ENCODE measurements at regions not wholly inside any gene's neighbourhood (a gene's known extent, or its start where the extent isn't known, plus 50 kb on each side); places are given as distances from the start of the nearest gene placed in this dataset.

DNA sequence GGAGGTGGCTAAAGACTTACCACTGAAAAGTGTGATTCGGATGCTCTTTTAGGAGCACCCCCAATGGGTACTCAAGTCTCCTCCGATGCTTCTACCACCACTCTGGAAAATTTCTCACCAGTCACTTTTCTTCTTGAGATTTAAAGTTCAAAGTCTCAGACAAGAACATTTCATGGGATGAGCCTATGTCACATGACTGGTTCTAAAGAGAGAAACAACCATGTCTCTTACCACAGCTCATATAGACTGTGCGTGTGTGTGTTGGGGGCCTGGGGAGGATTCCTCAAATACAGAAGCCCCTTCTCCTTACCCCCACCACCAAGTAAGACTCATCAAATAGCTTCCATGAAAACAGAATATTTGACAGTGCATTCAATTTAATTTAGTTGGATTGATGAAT is 181.7 kb upstream of the MIR17HG start:
- TF ChIP-seq ZNF274 (IDR thresholded peaks at IDR 0.05; ENCODE audit: low read depth, low read length) (no peak), SUZ12 (IDR thresholded peaks at IDR 0.05; ENCODE audit: extremely low read depth, insufficient read depth, insufficient read length) (no peak), YY1 (IDR thresholded peaks at IDR 0.05; ENCODE audit: insufficient read depth, insufficient read length) (no peak)
- no peak for DNase-seq (ENCODE audit: low read depth, low spot score)
- Histone ChIP-seq H3K36me3 (ENCODE audit: insufficient read depth, insufficient read length, low read length) (no peaks in the 10 kb centered on the region), H3K27me3 (ENCODE audit: insufficient read depth, insufficient read length) (no peaks in the 10 kb centered on the region), H3K9me3 (ENCODE audit: insufficient read depth, low read length) (no peaks in the 10 kb centered on the region), H3K4me3 (ENCODE audit: insufficient read length, low read depth) (no peak overlapping the region), H3K9ac (ENCODE audit: insufficient read length, low read depth) (no peak overlapping the region), H3K4me1 (ENCODE audit: insufficient read depth, insufficient read length) (no peaks in the 10 kb centered on the region)

DNA sequence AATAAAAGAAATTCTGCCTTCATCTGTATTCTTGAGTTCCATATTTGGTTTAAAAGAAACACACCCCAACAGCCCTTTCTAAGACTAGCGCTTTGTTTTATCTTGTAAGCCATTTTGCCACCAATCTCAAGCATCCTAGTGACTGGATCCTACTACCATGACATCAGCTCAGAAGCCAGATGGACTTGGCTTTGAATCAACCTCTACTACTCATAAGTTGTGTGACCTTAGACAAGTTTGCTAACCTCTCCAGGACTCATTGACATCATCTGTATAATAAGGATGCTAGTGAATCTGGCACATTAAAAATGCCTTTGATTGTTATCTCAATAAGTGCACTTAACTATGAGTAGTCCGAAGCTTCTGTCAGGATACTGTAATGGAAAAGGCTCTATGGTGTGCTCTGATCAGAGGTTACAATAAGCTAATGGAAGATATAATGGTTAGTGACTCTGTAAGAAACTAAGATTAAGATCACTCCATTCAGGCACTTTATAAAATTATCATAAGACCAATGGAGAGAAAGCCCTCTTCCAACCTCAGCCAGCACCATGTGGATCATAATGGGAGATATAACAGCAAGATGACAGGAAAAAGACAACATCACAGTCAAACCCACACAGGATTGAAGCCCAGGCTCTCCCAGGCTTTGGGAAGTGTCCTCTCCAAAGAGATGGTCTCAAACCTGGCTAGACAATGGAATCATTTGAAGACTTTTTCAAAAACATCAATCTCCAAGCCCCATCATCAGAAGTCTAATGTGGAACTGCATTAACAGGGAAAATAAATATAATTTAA is 180.6 kb upstream of the MIR17HG start:
- H3K4me3 ChIP-seq (ENCODE audit: insufficient read length, low read depth): no peak overlapping the region
- H3K9me3 ChIP-seq (ENCODE audit: insufficient read depth, low read length): no peaks in the 10 kb centered on the region
- H3K9ac ChIP-seq (ENCODE audit: insufficient read length, low read depth): no peak overlapping the region
- TF ChIP-seq ZNF274 (IDR thresholded peaks at IDR 0.05; ENCODE audit: low read depth, low read length): no peak
- TF ChIP-seq YY1 (IDR thresholded peaks at IDR 0.05; ENCODE audit: insufficient read depth, insufficient read length): no peak
- no peak for TF ChIP-seq SUZ12 (IDR thresholded peaks at IDR 0.05; ENCODE audit: extremely low read depth, insufficient read depth, insufficient read length)
- H3K36me3 ChIP-seq (ENCODE audit: insufficient read depth, insufficient read length, low read length): no peaks in the 10 kb centered on the region
- H3K27me3 ChIP-seq (ENCODE audit: insufficient read depth, insufficient read length): no peaks in the 10 kb centered on the region
- no peaks in the 10 kb centered on the region for H3K4me1 ChIP-seq (ENCODE audit: insufficient read depth, insufficient read length)
- no peak for DNase-seq (ENCODE audit: low read depth, low spot score)

DNA sequence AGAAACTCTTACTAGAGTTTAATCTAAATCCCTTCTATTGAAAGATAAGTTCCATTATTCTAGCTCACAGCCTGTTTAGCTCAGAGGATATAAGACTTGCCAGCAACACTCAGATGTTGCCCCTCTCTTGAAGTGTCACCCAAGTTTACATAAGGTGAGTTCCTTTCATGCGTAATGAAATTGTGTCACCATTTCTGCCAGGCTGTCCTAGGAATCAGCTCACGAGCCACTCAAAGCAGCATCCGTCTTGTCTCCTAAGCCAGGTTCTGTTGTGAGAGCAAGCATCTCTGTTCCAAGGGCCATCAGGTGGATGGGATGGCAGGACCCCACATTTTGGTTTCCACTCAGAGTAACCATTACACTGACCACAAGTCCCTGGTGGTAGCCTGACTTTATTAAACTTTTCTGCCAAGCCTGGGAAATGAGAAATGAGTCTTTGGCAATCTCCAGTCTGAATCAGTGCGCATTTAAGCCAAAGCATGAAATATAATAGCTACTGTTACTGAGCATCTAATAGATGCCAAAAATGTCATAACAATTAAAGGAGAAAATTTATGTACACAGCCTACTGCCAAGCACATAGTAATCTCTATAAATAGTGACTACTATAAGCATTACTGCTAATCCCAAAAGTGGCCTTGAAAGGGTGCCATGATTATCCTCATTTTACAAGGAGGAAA is 179.6 kb upstream of the MIR17HG start:
- H3K9ac ChIP-seq (ENCODE audit: insufficient read length, low read depth): no peak overlapping the region
- DNase-seq (ENCODE audit: low read depth, low spot score): no peak
- no peaks in the 10 kb centered on the region for H3K27me3 ChIP-seq (ENCODE audit: insufficient read depth, insufficient read length)
- no peak overlapping the region for H3K4me3 ChIP-seq (ENCODE audit: insufficient read length, low read depth)
- TF ChIP-seq SUZ12 (IDR thresholded peaks at IDR 0.05; ENCODE audit: extremely low read depth, insufficient read depth, insufficient read length) (no peak), ZNF274 (IDR thresholded peaks at IDR 0.05; ENCODE audit: low read depth, low read length) (no peak), YY1 (IDR thresholded peaks at IDR 0.05; ENCODE audit: insufficient read depth, insufficient read length) (no peak)
- H3K4me1 ChIP-seq (ENCODE audit: insufficient read depth, insufficient read length): no peaks in the 10 kb centered on the region
- no peaks in the 10 kb centered on the region for H3K36me3 ChIP-seq (ENCODE audit: insufficient read depth, insufficient read length, low read length)
- H3K9me3 ChIP-seq (ENCODE audit: insufficient read depth, low read length): no peaks in the 10 kb centered on the region

DNA sequence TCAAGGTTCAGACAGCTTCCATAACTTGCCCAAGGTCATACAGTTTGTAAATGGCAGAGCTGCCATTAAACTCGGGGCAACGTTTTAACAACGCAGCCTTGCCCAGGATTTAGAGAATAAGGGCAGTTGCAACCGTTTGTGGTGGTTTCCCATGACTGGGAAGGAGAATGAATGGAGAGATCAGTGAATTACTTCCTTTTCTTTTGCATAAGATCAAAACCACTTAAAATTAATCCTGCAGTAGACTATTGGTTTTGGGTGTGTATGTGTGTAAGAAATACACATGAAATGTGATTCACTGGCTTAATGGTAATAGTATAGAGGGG is 179.1 kb upstream of the MIR17HG start:
- Histone ChIP-seq H3K4me3 (ENCODE audit: insufficient read length, low read depth) (no peak overlapping the region), H3K9me3 (ENCODE audit: insufficient read depth, low read length) (no peaks in the 10 kb centered on the region), H3K9ac (ENCODE audit: insufficient read length, low read depth) (no peak overlapping the region), H3K36me3 (ENCODE audit: insufficient read depth, insufficient read length, low read length) (no peaks in the 10 kb centered on the region), H3K27me3 (ENCODE audit: insufficient read depth, insufficient read length) (peaks cover 3% of the 10 kb centered on the region), H3K4me1 (ENCODE audit: insufficient read depth, insufficient read length) (no peaks in the 10 kb centered on the region)
- no peak for DNase-seq (ENCODE audit: low read depth, low spot score)
- no peak for TF ChIP-seq ZNF274 (IDR thresholded peaks at IDR 0.05; ENCODE audit: low read depth, low read length)
- TF ChIP-seq YY1 (IDR thresholded peaks at IDR 0.05; ENCODE audit: insufficient read depth, insufficient read length): no peak
- no peak for TF ChIP-seq SUZ12 (IDR thresholded peaks at IDR 0.05; ENCODE audit: extremely low read depth, insufficient read depth, insufficient read length)

DNA sequence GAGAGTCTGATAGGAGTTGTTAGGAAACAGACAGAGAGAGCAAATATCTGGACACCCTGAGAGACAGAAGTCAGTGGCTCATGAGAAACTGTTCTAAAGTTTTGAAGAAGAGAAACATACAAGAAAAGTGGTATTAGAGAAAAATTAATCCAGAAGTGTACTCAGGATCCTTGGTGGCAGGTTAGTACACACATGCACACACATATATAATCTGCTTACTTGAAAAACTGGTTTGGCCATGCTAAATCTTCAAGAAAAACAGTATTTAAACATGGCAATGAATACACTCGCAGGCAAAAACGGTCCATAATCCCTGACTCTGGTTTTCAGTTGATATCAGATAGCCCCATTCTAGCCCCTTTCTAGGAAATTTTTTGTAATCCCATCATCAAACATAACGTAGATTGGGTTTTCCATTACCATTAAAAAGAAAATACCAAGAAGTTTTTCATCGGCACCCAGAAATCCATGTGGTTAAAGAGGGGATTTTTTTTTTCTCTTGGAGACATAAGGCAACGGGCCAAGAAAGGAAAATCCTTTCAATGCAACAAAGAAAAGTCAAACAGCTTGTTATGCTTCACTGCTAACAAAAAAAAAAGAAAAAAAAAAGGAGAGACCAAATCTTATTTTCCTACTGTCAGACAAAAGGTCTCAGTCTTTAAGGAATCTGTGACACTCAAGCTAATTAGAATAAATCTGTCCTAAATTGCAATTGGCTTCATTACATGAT is 178.0 kb upstream of the MIR17HG start:
- no peak for DNase-seq (ENCODE audit: low read depth, low spot score)
- TF ChIP-seq YY1 (IDR thresholded peaks at IDR 0.05; ENCODE audit: insufficient read depth, insufficient read length): no peak
- no peak for TF ChIP-seq SUZ12 (IDR thresholded peaks at IDR 0.05; ENCODE audit: extremely low read depth, insufficient read depth, insufficient read length)
- TF ChIP-seq ZNF274 (IDR thresholded peaks at IDR 0.05; ENCODE audit: low read depth, low read length): no peak
- no peaks in the 10 kb centered on the region for H3K36me3 ChIP-seq (ENCODE audit: insufficient read depth, insufficient read length, low read length)
- H3K4me3 ChIP-seq (ENCODE audit: insufficient read length, low read depth): no peak overlapping the region
- H3K9me3 ChIP-seq (ENCODE audit: insufficient read depth, low read length): no peaks in the 10 kb centered on the region
- H3K27me3 ChIP-seq (ENCODE audit: insufficient read depth, insufficient read length): peaks cover 10% of the 10 kb centered on the region
- H3K4me1 ChIP-seq (ENCODE audit: insufficient read depth, insufficient read length): no peaks in the 10 kb centered on the region
- no peak overlapping the region for H3K9ac ChIP-seq (ENCODE audit: insufficient read length, low read depth)

DNA sequence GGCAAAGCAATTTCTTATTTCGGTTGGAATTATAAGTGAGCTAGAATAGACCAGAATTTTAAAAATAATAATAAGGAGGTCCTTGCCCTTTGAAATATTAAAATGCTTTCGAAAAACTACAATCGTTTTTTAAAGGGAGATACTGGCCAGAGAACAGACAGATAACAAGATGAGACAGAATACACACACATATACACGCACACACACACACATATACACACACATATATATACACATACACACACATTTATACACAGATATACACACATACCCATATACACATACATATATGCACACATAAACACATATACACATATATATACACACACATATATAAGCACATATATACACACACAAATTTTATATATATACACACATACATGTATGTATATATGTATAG is 175.3 kb upstream of the MIR17HG start:
- Histone ChIP-seq H3K4me1 (ENCODE audit: insufficient read depth, insufficient read length) (no peaks in the 10 kb centered on the region), H3K9ac (ENCODE audit: insufficient read length, low read depth) (no peak overlapping the region), H3K27me3 (ENCODE audit: insufficient read depth, insufficient read length) (peaks cover 29% of the 10 kb centered on the region), H3K4me3 (ENCODE audit: insufficient read length, low read depth) (no peak overlapping the region), H3K9me3 (ENCODE audit: insufficient read depth, low read length) (no peaks in the 10 kb centered on the region), H3K36me3 (ENCODE audit: insufficient read depth, insufficient read length, low read length) (no peaks in the 10 kb centered on the region)
- TF ChIP-seq ZNF274 (IDR thresholded peaks at IDR 0.05; ENCODE audit: low read depth, low read length): no peak
- TF ChIP-seq YY1 (IDR thresholded peaks at IDR 0.05; ENCODE audit: insufficient read depth, insufficient read length): no peak
- no peak for TF ChIP-seq SUZ12 (IDR thresholded peaks at IDR 0.05; ENCODE audit: extremely low read depth, insufficient read depth, insufficient read length)
- DNase-seq (ENCODE audit: low read depth, low spot score): no peak
